Uterus (tissue), 2 donors: ENCODE measurements at regions not wholly inside any gene's neighbourhood (a gene's known extent, or its start where the extent isn't known, plus 50 kb on each side); places are given as distances from the start of the nearest gene placed in this dataset.

Experiments used
- CTCF ChIP-seq, 4 experiments: fragments of 200-600 bp in 2 of 4; fragments of 450-650 bp in 2 of 4; sonication (generic) in 2 of 4; IDR thresholded peaks; one replicate each; pipeline ENCODE4 v1.5.1; 2016 to 2019; ENCODE audit warnings: antibody characterized with exemption in 4 of 4, mild to moderate bottlenecking in 2 of 4, moderate library complexity in 1 of 4
- POLR2A ChIP-seq, 2 donors: fragments of 450-650 bp; IDR thresholded peaks; one replicate each; pipeline ENCODE4 v1.6.1; 2016; ENCODE audit warnings: antibody characterized with exemption in 2 of 2, mild to moderate bottlenecking in 1 of 2, moderate library complexity in 1 of 2

GRCh38 chr7:155189590-155189989, 108.1 kb upstream of the INSIG1 start:
- TF ChIP-seq CTCF (IDR thresholded peaks at IDR 0.05) (no peak), POLR2A (IDR thresholded peaks at IDR 0.05) (no peak)
